Hematopoietic multipotent progenitor cell treated with erythropoietin and hydrocortisone succinate and interleukin-3 and kit ligand, for 4 days (in vitro differentiated cells): ENCODE measurements at regions not wholly inside any gene's neighbourhood (a gene's known extent, or its start where the extent isn't known, plus 50 kb on each side); places are given as distances from the start of the nearest gene placed in this dataset.

Source experiments
- DNase-seq: peaks from one replicate; pipeline ENCODE4 v3.0.0-alpha.2; 2015

DNA sequence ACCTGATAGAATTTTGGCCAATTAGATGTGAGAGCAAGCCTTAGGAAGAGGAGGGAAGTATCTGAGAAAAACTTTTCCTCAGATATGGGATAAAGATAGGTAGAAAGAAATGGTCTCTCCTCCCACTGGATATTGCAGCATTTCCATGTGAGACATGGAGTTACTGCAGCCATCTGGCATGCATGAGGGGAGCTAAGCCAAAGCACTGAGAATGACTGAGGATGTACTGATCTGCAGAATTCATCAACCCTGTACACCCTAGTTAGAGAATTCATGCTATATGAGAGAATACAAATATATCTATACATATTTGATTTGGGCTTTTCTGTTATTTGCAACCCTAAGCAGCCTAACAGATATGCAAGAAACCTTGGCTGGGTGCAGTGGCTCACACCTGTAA, 52.5 kb upstream of the RPL34 start:
- DNase-seq: no peak

DNA sequence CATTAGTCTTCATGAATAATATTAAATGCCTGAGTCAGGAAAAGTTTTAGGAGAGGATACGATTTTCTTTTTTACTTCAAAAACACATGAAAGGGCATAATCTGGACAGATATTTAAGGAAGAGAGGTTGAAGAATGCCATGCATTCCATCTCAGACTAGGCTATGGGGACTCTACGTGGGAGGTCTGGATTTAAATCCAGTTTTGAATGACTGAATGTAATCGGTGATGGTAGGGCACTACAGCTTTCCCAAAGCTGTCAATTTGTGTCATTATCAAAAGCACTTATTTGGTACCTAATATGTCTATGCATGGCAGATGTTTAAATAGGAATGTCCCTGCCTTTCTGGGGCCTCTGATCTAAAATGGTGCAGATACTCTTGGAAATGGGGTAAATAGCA, 59.3 kb upstream of the RPL34 start:
- no peak for DNase-seq

GRCh38 chr4:108560616-108561015, 59.8 kb upstream of the RPL34 start:
- DNase-seq: no peak

DNA sequence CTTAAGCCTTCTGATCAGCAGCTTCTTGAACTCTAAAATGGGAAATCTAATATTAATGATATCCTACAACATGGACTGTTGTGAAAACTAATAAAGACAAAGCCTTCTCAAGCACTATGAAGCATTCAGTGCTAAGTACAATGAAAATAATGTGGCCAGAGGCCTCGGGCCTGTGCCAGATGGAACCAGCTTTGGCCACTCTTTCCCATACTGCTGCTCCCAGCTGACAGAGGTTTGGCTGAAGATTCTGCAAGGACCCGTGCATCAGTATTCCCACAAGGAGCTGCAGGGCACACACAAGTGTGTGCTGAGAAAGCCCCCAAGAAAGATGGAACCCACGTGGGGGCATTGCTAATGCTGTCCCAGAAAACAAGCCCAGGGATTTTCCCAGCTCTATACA, 60.5 kb upstream of the RPL34 start:
- no peak for DNase-seq

GRCh38 chr4:108559068-108559793, 61.1 kb upstream of the RPL34 start:
- DNase-seq: no peak

GRCh38 chr4:108556588-108557200, 63.7 kb upstream of the RPL34 start:
- DNase-seq: no peak

DNA sequence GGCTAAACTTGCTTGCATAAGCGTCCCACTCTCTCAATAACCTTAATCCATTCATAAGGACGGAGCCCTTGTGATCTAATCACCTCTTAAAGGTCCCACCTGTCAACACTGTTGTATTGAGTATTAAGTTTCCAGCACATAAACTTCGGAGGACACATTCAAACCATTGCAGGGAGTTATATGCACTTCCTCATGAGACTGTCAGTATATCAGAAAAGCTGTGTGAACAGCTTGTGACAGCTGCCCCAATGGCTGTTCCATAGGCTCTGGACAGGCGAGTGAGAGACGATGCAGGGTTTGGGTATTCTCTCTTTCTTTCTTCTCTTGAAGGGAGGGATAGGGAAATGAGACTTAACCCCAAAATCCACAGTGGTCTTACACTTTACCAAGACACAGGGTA, 64.2 kb upstream of the RPL34 start:
- DNase-seq: no peak

- no peak for DNase-seq
These were observed 64.7 kb upstream of the RPL34 start for GRCh38 chr4:108555701-108556100.

DNA sequence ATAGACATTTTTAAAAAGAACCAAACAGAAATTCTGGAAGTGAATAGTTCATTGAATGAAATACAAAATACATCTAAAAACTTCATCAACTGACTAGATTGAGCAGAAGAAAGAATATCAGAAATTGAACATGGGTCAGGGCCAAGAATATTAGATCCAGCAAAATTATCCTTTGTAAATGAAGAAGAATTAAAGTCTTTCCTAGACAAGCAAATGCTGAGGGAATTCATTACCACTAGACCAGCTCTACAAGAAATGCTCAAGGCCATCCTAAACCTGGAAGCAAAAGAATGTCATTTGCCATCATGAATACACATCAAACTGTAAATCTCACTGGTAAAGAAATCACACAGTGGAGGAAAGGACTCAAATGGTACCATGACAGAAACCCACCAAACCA, 72.7 kb upstream of the RPL34 start:
- no peak for DNase-seq

- DNase-seq: no peak
These were observed 73.6 kb upstream of the RPL34 start for GRCh38 chr4:108546728-108547127.

- DNase-seq: no peak
These were observed 75.9 kb upstream of the RPL34 start for GRCh38 chr4:108544481-108544880.

- DNase-seq: no peak
These were observed 76.9 kb upstream of the RPL34 start for GRCh38 chr4:108543359-108543968.

- peak; percentile 17 for DNase-seq
These were observed 79.8 kb upstream of the RPL34 start for GRCh38 chr4:108540536-108540935.

- DNase-seq: no peak
These were observed 83.8 kb upstream of the RPL34 start for GRCh38 chr4:108536577-108536976.

DNA sequence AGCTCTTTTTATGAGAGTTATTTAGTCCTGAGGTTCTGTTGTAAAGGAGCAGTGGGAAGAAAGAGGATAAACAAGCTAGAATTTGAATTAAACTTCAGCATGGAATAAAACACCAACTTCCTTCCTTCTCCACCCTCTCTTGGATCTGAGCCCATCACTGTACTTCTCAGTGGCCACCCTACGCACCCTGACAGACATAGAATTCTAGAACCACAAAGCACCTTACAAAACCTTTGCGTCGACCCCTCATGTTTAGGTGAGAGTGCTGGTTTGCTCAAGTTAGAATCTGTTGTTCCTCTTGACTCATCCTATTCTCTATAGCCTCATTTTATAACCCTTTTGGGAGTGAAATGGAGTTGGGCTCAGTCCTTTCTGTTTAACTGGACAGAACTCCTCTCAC, 84.6 kb upstream of the RPL34 start:
- DNase-seq: peak; percentile 33

- no peak for DNase-seq
These were observed 86.5 kb upstream of the RPL34 start for GRCh38 chr4:108533876-108534275.

DNA sequence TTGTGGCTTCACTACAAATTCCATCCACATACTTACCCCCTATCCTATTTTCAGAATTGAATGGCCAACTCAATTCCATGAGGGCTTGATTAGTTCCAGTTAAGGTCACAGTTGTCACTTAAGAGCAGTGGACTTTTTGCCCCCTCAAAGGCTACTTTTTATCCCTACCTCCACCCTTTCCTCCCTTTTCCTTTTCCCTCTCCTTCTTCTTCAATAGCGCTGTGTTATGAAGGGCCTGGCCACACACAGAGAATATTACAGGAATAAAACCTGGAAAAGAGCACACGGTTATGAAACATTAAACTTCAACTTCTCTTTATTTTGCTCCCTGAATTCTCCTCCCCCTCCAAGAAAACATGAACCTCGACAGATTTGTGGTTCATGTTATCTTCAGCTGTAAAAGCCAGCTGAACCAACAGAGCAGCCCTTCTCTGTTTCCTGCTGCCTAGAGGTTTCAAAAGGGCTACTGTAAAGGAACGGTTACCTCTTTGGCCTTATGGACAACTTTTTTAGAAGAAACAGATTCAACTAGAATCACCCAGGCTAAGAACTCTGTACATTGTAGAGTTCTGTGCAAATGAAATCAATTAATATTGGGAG, 87.0 kb upstream of the RPL34 start:
- DNase-seq: peak; percentile 84

- DNase-seq: peak; percentile 23
These were observed 87.6 kb upstream of the RPL34 start for GRCh38 chr4:108532738-108533137.

DNA sequence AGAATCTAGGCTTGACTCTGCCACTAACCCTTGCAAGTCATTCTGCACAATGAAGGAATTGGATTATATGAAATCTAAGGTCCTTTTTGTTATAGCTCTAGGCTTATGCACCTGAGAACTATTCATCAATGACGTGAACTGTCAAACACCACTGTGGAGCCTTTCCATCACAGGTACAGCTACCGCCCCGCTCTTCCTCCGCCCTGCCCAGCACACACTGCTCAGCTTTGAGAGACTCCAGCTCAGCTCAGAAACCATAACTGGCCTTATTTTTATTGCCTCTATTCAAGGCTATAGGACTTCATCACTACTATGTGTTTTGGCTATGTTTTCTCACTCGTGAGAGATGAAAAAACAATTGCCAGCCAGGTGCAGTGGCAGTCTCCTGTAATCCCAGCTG, 88.2 kb upstream of the RPL34 start:
- DNase-seq: no peak

- DNase-seq: no peak
These were observed 88.9 kb upstream of the RPL34 start for GRCh38 chr4:108531461-108531860.

DNA sequence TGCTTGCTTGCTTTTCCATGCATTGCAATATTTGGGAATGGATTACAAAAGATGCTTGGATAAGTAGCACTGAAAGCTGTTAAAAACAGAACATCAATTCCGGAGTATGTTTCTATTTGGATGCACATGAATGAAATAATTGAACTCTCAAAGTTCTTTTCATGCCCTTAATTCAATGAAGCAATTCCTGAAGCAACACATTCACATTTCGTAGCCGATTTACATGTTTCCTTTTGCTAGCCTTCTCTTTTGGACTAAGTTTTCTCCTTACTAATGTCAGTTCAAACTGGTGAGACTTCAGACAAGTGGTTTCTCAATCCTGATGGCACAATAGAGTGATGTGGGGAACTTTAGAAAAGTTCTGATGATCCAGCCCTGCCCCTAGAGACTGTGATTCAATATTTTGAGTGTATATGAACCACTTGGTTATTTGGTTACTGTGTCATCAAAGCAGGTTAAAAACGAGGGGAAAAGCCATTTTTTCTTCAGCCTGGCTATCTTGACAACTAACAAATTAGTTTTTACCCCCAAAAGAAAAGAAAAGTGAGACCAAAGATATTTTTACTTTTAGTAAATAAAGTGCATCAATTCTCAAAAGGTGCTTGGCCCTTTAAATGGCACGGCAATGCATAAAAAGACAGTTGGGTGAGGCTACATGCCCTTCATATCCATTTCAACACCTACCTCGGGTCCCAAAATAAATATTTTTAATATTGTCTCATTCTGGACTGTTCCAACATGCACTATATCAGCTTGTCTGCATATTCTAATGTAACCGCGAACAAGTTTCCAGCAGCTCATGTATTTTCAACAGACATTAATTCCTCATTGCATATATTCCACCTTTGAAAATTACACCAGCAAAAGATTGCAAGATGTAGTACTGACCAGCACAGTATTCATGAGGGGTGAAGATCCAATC, 90.1 kb upstream of the RPL34 start:
- no peak for DNase-seq

- no peak for DNase-seq
These were observed 91.3 kb upstream of the RPL34 start for GRCh38 chr4:108529102-108529501.

DNA sequence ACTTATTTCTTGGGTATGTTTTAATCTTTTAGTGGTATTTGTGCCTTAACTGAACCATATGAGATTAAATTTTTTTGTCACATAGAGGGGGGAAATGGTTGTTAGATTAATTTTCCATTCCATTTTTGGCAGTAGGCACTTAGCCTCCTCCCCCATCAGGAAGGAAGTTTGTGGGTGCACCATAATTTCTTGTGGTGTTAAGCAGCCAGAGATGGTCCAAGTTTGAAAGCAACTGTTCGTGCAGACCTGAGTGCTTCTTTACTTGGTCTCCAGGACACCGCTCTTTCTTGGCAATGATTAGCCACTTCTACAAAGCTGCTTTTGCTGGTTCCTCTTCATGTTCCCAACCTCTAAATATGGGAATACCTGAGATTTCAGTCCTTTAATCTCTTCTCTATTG, 92.7 kb upstream of the RPL34 start:
- DNase-seq: peak; percentile 82
